ENCODE measurements at regions not wholly inside any gene's neighbourhood (a gene's known extent, or its start where the extent isn't known, plus 50 kb on each side); places are given as distances from the start of the nearest gene placed in this dataset.

GRCh38 chr9:17009071-17009470 lies 125.8 kb upstream of the CNTLN start:
- no peaks in the 10 kb centered on the region for H3K36me3 Mint-ChIP-seq (ENCODE audit: low read depth)
- H3K27me3 Mint-ChIP-seq (ENCODE audit: insufficient read depth, low read depth, poor library complexity) = peaks cover 2% of the 10 kb centered on the region
- Histone ChIP-seq H3K9me2 (ENCODE audit: insufficient read depth) (no peaks in the 10 kb centered on the region; the same call in 1 of the 2 replicates), H3K4me3 (no peak overlapping the region), H3F3A (replicated peaks; ENCODE audit: low read depth) (no peaks in the 10 kb centered on the region), H3K36me3 (ENCODE audit: insufficient read depth) (no peaks in the 10 kb centered on the region), H4K20me1 (replicated peaks; ENCODE audit: insufficient read depth) (no peaks in the 10 kb centered on the region), H3K4me2 (no peak overlapping the region), H2AFZ (no peak overlapping the region), H3K27me3 (ENCODE audit: insufficient read depth) (no peaks in the 10 kb centered on the region), H3K79me2 (replicated peaks; ENCODE audit: insufficient read depth) (no peaks in the 10 kb centered on the region), H3K27ac (ENCODE audit: low read depth) (no peak overlapping the region), H3K4me1 (ENCODE audit: insufficient read depth) (peaks cover 11% of the 10 kb centered on the region)
- TF ChIP-seq EZH2 (IDR thresholded peaks at IDR 0.05; ENCODE audit: low read depth, unreplicated experiment) = no peak
- TF ChIP-seq ZNF114 (CRISPR knock-in tag; IDR thresholded peaks at IDR 0.05) = no peak
- no peak for TF ChIP-seq ETS1 (IDR thresholded peaks at IDR 0.05)
- no peak for TF ChIP-seq POLR2AphosphoS5 (IDR thresholded peaks at IDR 0.05; ENCODE audit: low read depth)
- TF ChIP-seq STAT1 (IDR thresholded peaks at IDR 0.05; ENCODE audit: unreplicated experiment) = no peak
- no peak for TF ChIP-seq ZNF462 (CRISPR knock-in tag; IDR thresholded peaks at IDR 0.05)
- no peak for TF ChIP-seq REST (IDR thresholded peaks at IDR 0.05; ENCODE audit: unreplicated experiment)
- TF ChIP-seq NANOG (IDR thresholded peaks at IDR 0.05; ENCODE audit: borderline replicate concordance) = no peak
- no peak for TF ChIP-seq EZH2phosphoT487 (IDR thresholded peaks at IDR 0.05; ENCODE audit: unreplicated experiment)
- peaks cover 12% of the 10 kb centered on the region; the same call in 2 of the 3 replicates for H3K4me1 Mint-ChIP-seq
- H3K9me3 Mint-ChIP-seq = no peaks in the 10 kb centered on the region
- no peak overlapping the region for H3K4me3 Mint-ChIP-seq
- ATAC-seq (no peak), DNase-seq (ENCODE audit: low spot score) (no peak)
- no peak overlapping the region for H3K27ac Mint-ChIP-seq
